Type B pancreatic cell (in vitro differentiated cells): ENCODE measurements at regions not wholly inside any gene's neighbourhood (a gene's known extent, or its start where the extent isn't known, plus 50 kb on each side); places are given as distances from the start of the nearest gene placed in this dataset.

Experiments
- DNase-seq: peaks from one replicate; pipeline ENCODE4 v3.0.0; 2021; ENCODE audit warnings: mixed read lengths; ENCODE audit not compliant: unreplicated experiment; ENCODE audit errors: extremely low spot score
- H3K27ac Mint-ChIP-seq: 2 replicates; pipeline ENCODE4 v1.8.0; 2021; ENCODE audit warnings: mild to moderate bottlenecking, mixed read lengths
- H3K27me3 Mint-ChIP-seq: 2 replicates; pipeline ENCODE4 v1.8.0; 2021; ENCODE audit warnings: mixed read lengths
- H3K36me3 Mint-ChIP-seq: 2 replicates; pipeline ENCODE4 v1.8.0; 2021; ENCODE audit warnings: mixed read lengths
- H3K4me1 Mint-ChIP-seq: one replicate; pipeline ENCODE4 v1.8.0; 2021; ENCODE audit warnings: mixed read lengths; ENCODE audit not compliant: unreplicated experiment
- H3K4me3 Mint-ChIP-seq: 2 replicates; pipeline ENCODE4 v1.8.0; 2021; ENCODE audit warnings: mild to moderate bottlenecking, mixed read lengths
- H3K9me3 Mint-ChIP-seq: 2 replicates; pipeline ENCODE4 v1.8.0; 2021; ENCODE audit warnings: mixed read lengths
- TF ChIP-seq, protein P1 (sequence below): fragments of 200-600 bp; sonication (generic); conservative IDR thresholded peaks from 2 replicates; pipeline ENCODE4 v1.5.0; 2021; ENCODE audit warnings: antibody characterized with exemption, mild to moderate bottlenecking

DNA sequence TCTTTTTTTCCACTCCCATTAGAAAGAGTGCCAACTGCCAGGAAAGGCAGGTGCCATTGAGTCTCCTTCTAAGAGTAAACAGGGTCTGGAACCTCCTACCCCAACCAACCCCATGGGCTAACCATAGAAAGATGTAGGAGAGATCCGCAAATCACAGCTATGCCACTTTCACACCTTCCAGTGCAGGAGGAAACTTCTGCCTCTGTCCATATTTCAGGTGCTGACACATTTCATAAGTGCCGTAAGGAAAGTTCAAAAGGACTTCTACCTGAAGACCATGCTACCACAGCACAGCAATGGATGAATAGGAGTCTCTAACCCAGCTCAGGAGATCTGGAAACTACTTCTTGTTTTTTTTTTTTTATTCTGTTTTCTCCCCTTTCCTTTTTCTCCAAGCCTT, 145.8 kb downstream of the FBXO8 start:
- TF ChIP-seq, protein P1, sequence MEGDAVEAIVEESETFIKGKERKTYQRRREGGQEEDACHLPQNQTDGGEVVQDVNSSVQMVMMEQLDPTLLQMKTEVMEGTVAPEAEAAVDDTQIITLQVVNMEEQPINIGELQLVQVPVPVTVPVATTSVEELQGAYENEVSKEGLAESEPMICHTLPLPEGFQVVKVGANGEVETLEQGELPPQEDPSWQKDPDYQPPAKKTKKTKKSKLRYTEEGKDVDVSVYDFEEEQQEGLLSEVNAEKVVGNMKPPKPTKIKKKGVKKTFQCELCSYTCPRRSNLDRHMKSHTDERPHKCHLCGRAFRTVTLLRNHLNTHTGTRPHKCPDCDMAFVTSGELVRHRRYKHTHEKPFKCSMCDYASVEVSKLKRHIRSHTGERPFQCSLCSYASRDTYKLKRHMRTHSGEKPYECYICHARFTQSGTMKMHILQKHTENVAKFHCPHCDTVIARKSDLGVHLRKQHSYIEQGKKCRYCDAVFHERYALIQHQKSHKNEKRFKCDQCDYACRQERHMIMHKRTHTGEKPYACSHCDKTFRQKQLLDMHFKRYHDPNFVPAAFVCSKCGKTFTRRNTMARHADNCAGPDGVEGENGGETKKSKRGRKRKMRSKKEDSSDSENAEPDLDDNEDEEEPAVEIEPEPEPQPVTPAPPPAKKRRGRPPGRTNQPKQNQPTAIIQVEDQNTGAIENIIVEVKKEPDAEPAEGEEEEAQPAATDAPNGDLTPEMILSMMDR, result no peak
- Mint-ChIP-seq H3K36me3 (no peaks in the 10 kb centered on the region), H3K4me1 (peaks cover 9% of the 10 kb centered on the region), H3K27ac (no peak overlapping the region), H3K9me3 (no peaks in the 10 kb centered on the region), H3K27me3 (peaks cover 7% of the 10 kb centered on the region), H3K4me3 (no peak overlapping the region)
- DNase-seq, result no peak

DNA sequence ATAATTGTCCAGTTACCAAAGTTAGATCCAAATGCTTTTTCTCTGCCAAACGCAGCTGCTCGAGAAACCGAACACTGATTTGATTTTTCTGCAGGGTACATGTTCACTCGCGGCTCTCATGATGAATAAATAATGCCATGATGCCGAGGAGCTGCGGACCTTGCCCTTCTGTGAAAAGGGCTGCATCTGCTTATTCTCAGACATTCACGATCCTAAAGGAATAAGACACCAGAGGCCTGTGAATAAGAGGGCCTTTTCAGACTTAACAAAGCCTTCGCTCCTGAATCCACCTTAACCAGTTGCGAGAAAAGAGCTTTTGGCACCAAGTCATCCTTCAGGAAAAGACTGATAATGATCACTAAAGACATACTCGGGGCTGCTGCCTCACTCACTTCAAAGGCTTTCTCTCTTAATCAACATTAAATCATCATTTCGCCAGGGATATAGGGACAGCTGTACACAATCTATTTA, 147.5 kb downstream of the FBXO8 start:
- no peaks in the 10 kb centered on the region for H3K36me3 Mint-ChIP-seq

DNA sequence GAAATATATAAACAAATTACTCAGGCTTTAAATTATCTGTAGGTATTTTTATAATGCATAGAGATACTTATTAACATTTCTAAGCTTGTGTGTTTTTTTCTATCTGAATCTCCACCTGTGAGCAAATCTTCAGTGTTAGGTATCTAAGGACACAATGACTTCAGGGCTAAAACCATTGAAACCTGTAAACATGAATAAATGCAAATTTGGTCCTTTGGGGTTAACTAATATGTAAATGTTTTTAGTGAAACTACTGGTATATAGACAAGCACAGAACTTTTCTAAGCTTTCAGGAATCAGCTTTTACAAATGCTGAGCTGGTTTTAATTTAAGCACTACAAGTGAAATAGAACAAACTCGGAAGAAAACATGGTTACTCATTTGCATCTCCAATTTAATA, 147.9 kb downstream of the FBXO8 start:
- peaks cover 9% of the 10 kb centered on the region for H3K4me1 Mint-ChIP-seq
- H3K27ac Mint-ChIP-seq, result no peak overlapping the region
- peaks cover 7% of the 10 kb centered on the region for H3K27me3 Mint-ChIP-seq
- peak overlapping the region; percentile 61 for H3K4me3 Mint-ChIP-seq
- no peak for DNase-seq
- H3K9me3 Mint-ChIP-seq, result no peaks in the 10 kb centered on the region
- TF ChIP-seq, protein P1, result no peak
- H3K36me3 Mint-ChIP-seq, result no peaks in the 10 kb centered on the region

More for the DNA sequence above, 147.5 kb downstream of the FBXO8 start:
- TF ChIP-seq, protein P1, result no peak
- Mint-ChIP-seq H3K4me1 (peaks cover 9% of the 10 kb centered on the region), H3K4me3 (peak overlapping the region; percentile 61), H3K27me3 (peaks cover 7% of the 10 kb centered on the region), H3K9me3 (no peaks in the 10 kb centered on the region), H3K27ac (no peak overlapping the region)
- no peak for DNase-seq

DNA sequence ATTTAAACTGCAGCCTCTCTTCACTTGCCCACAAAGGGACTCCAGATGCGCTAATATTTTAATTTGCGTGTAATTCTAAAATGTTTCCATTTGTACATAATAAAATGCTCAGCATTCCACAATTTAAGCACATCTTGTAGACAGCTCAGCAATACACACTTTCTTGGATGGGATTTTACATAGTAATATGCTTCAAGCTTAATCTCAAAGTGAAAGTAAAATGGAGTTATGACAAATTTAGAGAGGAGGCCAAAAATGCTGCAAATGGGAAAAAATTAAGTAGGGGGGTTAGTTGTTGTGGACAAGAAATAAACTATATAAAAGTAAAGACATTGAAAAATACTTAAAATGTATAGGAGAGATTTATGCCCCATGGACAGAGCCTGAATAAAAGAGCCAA, 149.1 kb downstream of the FBXO8 start:
- Mint-ChIP-seq H3K4me1 (peaks cover 9% of the 10 kb centered on the region), H3K9me3 (no peaks in the 10 kb centered on the region), H3K27me3 (peaks cover 7% of the 10 kb centered on the region), H3K36me3 (no peaks in the 10 kb centered on the region), H3K27ac (no peak overlapping the region), H3K4me3 (no peak overlapping the region)
- TF ChIP-seq, protein P1, result no peak
- no peak for DNase-seq

DNA sequence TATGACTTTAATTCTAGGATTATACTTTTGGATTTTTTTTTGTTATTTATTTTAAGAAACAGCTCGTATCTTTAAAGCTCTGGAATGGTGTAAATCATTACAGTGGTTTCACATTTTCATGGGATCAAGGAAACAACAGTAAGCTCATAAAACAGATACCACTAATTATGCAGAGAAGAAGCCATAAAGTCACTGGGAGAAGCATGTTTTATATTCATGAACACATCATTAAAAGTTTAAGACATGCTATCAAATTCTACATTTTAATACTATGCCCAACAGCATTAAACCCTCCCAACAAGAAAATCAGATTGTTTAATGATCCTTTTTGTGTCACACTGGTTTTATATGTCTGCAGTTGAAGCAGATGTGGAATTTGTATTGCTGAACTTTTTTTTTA, 149.9 kb downstream of the FBXO8 start:
- Mint-ChIP-seq H3K36me3 (no peaks in the 10 kb centered on the region), H3K4me3 (no peak overlapping the region), H3K9me3 (no peaks in the 10 kb centered on the region), H3K27me3 (peaks cover 7% of the 10 kb centered on the region), H3K4me1 (peaks cover 9% of the 10 kb centered on the region), H3K27ac (no peak overlapping the region)
- TF ChIP-seq, protein P1, result no peak
- no peak for DNase-seq

DNA sequence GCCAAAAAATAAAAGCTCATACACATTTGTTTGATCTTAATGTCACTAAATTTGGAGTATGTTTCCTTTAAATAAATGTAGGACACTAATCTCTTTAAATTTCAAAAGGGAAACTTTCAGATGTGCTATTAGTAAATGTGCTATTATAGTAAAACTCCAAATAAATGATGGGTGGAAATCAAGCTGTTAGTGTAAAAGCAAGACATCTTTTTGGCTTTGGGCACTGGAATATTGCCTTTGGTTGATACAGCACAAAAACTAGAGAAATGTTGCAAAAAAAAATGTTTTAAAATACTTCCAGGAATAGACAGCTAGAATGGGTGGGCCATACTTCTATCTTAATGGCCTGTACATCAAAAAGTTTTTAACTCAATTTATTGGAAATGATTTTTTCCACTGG, 151.6 kb downstream of the FBXO8 start:
- H3K4me1 Mint-ChIP-seq, result peaks cover 9% of the 10 kb centered on the region
- DNase-seq, result no peak
- H3K4me3 Mint-ChIP-seq, result no peak overlapping the region
- TF ChIP-seq, protein P1, result no peak
- H3K9me3 Mint-ChIP-seq, result no peaks in the 10 kb centered on the region
- H3K36me3 Mint-ChIP-seq, result no peaks in the 10 kb centered on the region
- H3K27ac Mint-ChIP-seq, result no peak overlapping the region
- H3K27me3 Mint-ChIP-seq, result peaks cover 7% of the 10 kb centered on the region
